ENCODE measurements at regions not wholly inside any gene's neighbourhood (a gene's known extent, or its start where the extent isn't known, plus 50 kb on each side); places are given as distances from the start of the nearest gene placed in this dataset.

DNA sequence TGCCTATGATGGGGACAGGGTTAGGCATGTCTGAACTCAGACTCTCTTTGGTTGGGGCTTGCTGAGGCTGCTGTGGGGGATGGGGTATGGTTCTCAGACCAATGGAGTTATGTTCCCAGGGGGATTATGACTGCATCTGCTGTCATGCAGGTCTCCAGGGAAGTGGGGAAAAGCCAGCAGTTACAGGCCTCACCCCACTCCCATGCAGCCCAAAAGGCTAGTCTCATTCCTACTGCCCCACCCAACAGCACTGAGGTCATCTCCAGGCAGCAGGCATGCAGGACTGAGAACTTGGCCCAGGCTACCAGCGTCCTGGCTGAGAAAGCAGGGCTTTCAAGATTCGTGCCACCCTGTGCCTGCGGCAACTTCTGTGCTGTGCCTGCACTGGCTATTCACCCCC is 373.3 kb downstream of the HTR7 start:
- no peak for DNase-seq

GRCh38 chr10:90494183-90494582 is 363.7 kb downstream of the HTR7 start:
- no peak for DNase-seq

GRCh38 chr10:90504172-90504571 is 353.7 kb downstream of the HTR7 start:
- no peak for DNase-seq

- DNase-seq, result no peak
Measured at GRCh38 chr10:90526721-90527120, 331.1 kb downstream of the HTR7 start.

- DNase-seq, result no peak
Measured at GRCh38 chr10:90530521-90530920, 327.3 kb downstream of the HTR7 start.

DNA sequence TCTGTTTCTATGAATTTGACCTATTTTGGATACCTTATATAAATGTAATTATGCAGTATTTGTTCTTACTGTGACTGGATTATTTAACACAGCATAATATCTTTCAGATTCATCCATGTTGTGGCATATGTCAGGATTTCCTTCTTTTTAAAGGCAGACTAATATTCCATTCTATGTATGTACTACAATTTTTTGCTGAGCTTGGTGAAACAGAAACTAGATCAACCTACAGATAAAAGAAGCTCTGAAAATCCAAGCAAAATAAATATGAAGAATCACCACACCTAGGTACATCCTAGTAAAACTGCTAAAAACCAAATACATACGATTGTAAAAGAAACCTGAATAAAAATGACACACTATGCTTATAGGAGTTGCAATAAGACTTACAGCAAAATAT is 300.5 kb downstream of the HTR7 start:
- no peak for DNase-seq

- DNase-seq, result no peak
Measured at GRCh38 chr10:90560331-90560730, 297.5 kb downstream of the HTR7 start.

GRCh38 chr10:90561666-90562065 is 296.2 kb downstream of the HTR7 start:
- no peak for DNase-seq

GRCh38 chr10:90571481-90572258 is 286.2 kb downstream of the HTR7 start:
- DNase-seq, result no peak

GRCh38 chr10:90575125-90575524 is 282.7 kb downstream of the HTR7 start:
- no peak for DNase-seq

- no peak for DNase-seq
Measured at GRCh38 chr10:90577569-90577968, 280.3 kb downstream of the HTR7 start.

GRCh38 chr10:90579602-90580242 is 278.1 kb downstream of the HTR7 start:
- peak; percentile 11 to 31 (median 20) for DNase-seq

- DNase-seq, result no peak
Measured at GRCh38 chr10:90583416-90583815, 274.4 kb downstream of the HTR7 start.

- no peak for DNase-seq
Measured at GRCh38 chr10:90587081-90587491, 270.8 kb downstream of the HTR7 start.

DNA sequence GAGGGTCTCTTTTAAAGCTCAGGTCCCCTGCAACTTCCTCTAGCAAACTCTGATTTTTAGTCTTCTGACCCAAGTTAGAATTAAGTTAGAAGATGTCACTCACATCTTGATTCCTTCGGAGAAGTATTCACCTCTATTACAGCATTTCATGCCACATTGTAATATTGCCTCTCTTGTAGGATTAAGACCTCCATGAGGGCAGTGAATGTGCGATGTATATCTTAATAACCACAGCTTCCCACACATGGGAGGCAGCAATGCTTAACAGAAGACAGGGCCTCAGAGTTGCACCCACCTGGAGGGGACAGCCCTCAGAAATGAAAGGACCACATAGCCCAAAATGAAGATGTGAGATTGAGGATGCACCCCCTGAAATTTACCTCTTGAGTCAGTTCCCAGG is 270.3 kb downstream of the HTR7 start:
- DNase-seq, result no peak

- DNase-seq, result no peak
Measured at GRCh38 chr10:90588222-90588621, 269.6 kb downstream of the HTR7 start.

GRCh38 chr10:90589825-90590224 is 268.0 kb downstream of the HTR7 start:
- DNase-seq, result no peak

- no peak for DNase-seq
Measured at GRCh38 chr10:90591629-90592028, 266.2 kb downstream of the HTR7 start.

GRCh38 chr10:90592638-90593302 is 265.1 kb downstream of the HTR7 start:
- peak; percentile 31 to 53 (median 44) for DNase-seq

- DNase-seq, result no peak
Measured at GRCh38 chr10:90598513-90598912, 259.3 kb downstream of the HTR7 start.

DNA sequence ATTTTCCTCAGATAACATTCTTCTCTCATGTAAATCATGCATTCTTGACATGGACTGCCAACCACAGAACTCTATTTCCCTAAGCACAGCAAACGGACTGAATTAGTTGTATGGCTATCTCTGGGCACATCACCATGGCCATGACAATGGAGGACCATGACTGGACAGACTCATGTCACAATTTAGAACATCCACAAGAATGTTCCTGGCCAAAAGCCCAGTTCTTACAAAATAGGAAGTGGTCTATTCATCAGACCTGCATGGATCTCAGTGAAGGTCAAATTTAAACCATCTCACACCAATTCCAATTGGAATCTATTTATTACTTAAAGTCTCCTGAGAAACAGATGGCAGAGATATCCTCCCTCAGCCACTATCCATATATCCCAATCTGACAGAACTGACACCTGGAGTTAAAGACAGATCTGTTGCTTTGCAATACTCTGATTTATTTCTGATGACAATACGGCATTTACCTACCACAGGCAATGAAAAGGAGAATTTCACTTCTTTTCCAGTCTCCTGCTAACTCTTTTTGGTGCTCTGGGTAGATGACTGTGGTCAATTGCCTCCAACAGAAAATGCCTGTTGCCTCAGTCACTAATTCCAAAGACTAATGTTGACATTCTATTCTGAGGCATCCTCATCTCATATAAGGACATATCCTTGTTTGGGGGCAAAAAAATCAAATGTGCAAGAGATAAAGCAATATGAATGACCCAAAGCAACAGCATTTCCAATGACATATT is 254.8 kb downstream of the HTR7 start:
- peak in 1 of 4 experiments; percentile 2 for DNase-seq

GRCh38 chr10:90604636-90605035 is 253.2 kb downstream of the HTR7 start:
- no peak for DNase-seq

- no peak for DNase-seq
Measured at GRCh38 chr10:90605506-90605905, 252.3 kb downstream of the HTR7 start.
